NB4 (cell line): ENCODE measurements at regions not wholly inside any gene's neighbourhood (a gene's known extent, or its start where the extent isn't known, plus 50 kb on each side); places are given as distances from the start of the nearest gene placed in this dataset.

Experiments
- DNase-seq: peaks from one replicate; pipeline ENCODE4 v3.0.0; 2010; ENCODE audit warnings: low read depth
- H3K4me3 ChIP-seq: one replicate; pipeline ENCODE4 v1.5.1; 2011; ENCODE audit warnings: mild to moderate bottlenecking, low read depth, low read length, moderate library complexity
- MYC ChIP-seq: IDR thresholded peaks from 2 replicates; pipeline ENCODE4 v1.6.1; 2011; ENCODE audit warnings: low read depth, low read length
- POLR2A ChIP-seq: IDR thresholded peaks from 2 replicates; pipeline ENCODE4 v1.6.1; 2011; ENCODE audit warnings: mild to moderate bottlenecking; ENCODE audit not compliant: insufficient read length; ENCODE audit errors: extremely low read depth
- TF ChIP-seq, protein P1 (sequence below): IDR thresholded peaks from 2 replicates; pipeline ENCODE4 v1.6.1; 2011; ENCODE audit warnings: low read depth, low read length
- TF ChIP-seq, protein P2 (sequence below): IDR thresholded peaks from one replicate; pipeline ENCODE4 v1.5.1; 2012; ENCODE audit warnings: low read depth, low read length

DNA sequence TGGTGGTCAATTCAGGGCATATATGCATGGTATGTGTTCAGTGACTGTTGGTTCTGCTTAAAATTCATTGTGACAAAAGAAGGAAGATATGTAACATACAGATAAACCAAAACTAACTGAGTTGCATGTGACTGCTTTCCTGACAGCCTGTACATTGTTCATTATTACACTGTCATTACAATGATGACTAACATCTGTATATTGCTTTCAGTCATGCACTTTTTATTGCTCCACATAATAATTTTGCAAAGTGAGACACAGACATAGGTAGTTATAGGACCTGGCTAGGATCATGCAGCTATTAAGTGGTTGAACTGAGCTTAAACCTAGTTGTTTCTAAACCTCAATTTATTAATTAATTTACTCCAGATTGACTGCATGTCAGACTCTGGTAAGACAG is 703.2 kb downstream of the HDGFL1 start:
- H3K4me3 ChIP-seq = no peak overlapping the region
- TF ChIP-seq MYC = no peak
- TF ChIP-seq, protein P1, sequence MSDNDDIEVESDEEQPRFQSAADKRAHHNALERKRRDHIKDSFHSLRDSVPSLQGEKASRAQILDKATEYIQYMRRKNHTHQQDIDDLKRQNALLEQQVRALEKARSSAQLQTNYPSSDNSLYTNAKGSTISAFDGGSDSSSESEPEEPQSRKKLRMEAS = no peak
- DNase-seq = no peak

DNA sequence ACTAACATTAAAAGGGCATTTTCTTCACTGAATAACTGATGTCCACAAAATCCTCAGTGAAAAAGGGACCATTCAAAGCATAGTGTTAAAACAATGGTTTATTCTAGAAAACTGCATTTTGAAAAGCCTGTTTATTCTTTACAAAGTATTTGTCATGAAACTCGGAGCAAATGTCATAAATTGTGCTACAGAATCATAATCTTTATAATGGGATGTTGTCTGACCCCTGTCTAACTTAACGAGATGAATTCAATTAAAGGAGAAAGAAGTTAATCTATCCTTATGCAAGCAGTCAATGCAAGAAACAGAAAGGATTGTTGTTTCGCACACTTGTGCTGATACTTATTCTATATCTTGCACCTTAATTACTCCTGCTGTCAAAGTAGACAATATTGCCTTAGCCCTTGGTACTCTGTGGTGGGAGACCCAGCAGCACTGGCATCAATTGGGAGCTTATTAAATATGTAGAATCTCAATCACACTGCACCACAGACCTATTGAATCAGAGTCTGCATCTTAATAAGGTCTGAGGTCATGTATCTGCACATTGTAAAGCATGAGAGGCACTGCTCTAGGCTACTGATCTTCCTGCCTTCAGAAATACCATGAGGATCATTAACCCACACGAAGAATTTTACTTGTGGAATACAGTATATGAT is 708.3 kb downstream of the HDGFL1 start:
- DNase-seq = no peak
- TF ChIP-seq MYC = no peak
- H3K4me3 ChIP-seq = no peak overlapping the region

DNA sequence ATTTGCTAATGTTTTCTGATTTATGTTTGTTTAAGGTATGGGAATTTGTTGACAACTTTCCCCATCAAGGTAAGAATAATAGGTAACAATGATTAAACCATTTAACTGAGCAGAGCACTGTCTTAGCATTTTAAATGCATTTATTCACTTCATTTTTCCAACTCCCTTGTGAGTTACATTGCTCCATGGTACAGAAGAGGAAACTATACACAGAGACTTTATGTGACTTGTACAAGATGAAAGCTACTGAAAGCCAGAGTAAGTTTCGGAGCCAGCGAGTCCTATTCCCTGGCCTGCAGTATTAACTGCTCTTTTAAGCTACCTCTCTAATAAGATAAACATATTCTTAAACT is 708.8 kb downstream of the HDGFL1 start:
- no peak for TF ChIP-seq POLR2A
- TF ChIP-seq, protein P2, sequence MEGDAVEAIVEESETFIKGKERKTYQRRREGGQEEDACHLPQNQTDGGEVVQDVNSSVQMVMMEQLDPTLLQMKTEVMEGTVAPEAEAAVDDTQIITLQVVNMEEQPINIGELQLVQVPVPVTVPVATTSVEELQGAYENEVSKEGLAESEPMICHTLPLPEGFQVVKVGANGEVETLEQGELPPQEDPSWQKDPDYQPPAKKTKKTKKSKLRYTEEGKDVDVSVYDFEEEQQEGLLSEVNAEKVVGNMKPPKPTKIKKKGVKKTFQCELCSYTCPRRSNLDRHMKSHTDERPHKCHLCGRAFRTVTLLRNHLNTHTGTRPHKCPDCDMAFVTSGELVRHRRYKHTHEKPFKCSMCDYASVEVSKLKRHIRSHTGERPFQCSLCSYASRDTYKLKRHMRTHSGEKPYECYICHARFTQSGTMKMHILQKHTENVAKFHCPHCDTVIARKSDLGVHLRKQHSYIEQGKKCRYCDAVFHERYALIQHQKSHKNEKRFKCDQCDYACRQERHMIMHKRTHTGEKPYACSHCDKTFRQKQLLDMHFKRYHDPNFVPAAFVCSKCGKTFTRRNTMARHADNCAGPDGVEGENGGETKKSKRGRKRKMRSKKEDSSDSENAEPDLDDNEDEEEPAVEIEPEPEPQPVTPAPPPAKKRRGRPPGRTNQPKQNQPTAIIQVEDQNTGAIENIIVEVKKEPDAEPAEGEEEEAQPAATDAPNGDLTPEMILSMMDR = no peak
- TF ChIP-seq, protein P1 = no peak
- TF ChIP-seq MYC = no peak
- H3K4me3 ChIP-seq = no peak overlapping the region
- no peak for DNase-seq

DNA sequence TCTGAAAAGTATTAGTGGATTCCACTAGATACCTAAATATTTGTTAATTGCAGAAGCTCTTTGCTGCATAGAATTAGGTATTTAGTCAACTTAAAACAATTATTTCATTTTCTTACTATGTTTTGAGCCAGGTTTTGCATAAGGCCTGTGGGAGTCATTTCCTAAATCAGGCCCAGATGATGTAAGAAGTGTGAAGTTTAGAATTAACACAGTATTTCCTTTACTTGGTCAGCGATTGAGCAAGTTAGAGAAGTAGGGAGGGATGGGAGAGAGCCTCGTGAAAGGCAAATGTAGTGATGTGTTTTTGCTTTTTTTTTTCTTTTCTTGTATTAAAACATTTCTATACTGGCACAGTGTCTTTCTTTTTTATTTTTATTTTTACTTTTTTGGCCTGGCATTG is 711.1 kb downstream of the HDGFL1 start:
- DNase-seq = peak; percentile 31
- TF ChIP-seq, protein P1 = no peak
- no peak for TF ChIP-seq POLR2A
- TF ChIP-seq, protein P2 = no peak
- no peak for TF ChIP-seq MYC
- H3K4me3 ChIP-seq = no peak overlapping the region

DNA sequence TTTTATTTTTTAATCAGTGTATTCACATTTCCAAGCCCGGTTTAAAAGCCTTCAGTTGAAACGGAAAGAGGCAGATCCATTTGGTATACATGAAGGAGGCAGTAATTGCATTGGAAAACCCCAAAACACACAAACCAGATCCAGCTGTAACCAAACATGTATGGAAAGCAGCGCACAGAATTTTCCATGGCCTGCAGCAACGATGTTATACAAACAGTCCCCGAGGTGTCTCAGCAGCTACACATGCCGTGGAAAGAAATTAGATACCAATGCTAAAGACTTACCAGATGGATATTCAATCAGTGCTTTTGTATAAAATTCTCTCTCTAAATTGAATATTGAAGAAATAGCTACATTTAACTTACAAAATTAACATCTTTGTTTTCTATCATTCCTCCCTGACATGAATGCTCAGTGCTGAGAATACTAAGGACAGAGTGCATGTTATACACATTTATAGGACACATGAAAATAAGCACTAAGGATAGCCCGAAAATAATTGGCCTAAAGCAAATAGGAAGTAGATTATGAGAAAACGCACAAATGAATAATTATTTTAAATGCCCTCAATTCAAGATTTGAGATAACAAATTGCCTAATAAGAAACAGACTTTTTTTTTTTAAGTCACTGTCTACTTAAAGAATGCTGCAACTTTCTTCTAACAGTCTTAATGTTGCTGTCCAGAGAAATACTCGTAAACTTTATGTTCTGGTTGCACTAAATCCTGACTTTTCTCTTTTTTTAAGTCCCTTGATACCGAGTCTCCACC is 713.1 kb downstream of the HDGFL1 start:
- DNase-seq = no peak
- no peak for TF ChIP-seq POLR2A
- TF ChIP-seq, protein P1 = no peak
- TF ChIP-seq, protein P2 = no peak
- no peak for TF ChIP-seq MYC
- no peak overlapping the region for H3K4me3 ChIP-seq

DNA sequence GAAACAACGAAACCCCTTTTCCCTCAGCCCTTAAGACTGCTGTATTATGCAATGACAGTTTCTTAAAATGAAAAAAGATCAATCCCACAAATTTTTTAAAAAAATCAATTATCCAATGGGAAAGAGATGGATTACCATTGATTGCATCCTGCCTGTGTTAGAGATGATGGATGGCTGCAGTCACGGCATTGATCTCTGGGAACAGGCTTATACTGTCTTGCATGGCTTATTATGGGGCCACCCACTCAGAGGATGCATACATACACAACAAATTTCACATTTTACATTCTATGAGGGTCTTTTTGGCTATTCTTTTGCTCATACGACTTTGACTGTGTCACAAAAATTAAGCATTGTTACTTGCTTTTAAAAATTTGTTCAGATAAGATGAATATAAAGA is 724.3 kb downstream of the HDGFL1 start:
- H3K4me3 ChIP-seq = no peak overlapping the region
- DNase-seq = no peak
- TF ChIP-seq, protein P1 = no peak
- TF ChIP-seq MYC (no peak), POLR2A (no peak)
- TF ChIP-seq, protein P2 = no peak

DNA sequence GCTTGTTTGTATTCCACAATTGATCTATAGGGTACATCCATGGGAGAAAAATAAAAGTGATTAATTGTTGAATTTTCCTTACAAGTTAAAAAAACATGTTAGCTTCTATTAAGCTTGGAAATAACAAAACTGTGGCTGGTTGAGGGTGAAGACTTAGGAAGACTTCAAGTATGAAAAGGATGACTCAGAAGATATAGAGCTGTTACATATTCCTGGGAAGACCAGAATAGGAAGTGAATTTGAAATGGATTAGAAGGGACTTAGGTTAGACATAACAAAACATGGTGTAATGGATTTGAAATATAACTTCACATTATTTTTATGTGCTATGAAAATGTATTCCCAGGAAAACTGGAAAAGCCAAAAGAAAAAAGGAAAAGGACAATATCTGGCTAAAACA is 732.2 kb downstream of the HDGFL1 start:
- TF ChIP-seq, protein P2 = no peak
- TF ChIP-seq POLR2A = no peak
- TF ChIP-seq MYC = no peak
- TF ChIP-seq, protein P1 = no peak
- no peak for DNase-seq
- H3K4me3 ChIP-seq = no peak overlapping the region
